NCI-H2029 treated with DMSO at 0.1 percent for 48 hours (cell line): ENCODE measurements at regions not wholly inside any gene's neighbourhood (a gene's known extent, or its start where the extent isn't known, plus 50 kb on each side); places are given as distances from the start of the nearest gene placed in this dataset.
"Not testable (repeated sequence)": the region's sequence is repeated elsewhere in the genome, so short reads cannot be mapped to it uniquely, and the experiment has no call there.

Experiments used
- DNase-seq: peaks from one replicate; lab custom pipeline; 2025; lab: John Stamatoyannopoulos, UW

DNA sequence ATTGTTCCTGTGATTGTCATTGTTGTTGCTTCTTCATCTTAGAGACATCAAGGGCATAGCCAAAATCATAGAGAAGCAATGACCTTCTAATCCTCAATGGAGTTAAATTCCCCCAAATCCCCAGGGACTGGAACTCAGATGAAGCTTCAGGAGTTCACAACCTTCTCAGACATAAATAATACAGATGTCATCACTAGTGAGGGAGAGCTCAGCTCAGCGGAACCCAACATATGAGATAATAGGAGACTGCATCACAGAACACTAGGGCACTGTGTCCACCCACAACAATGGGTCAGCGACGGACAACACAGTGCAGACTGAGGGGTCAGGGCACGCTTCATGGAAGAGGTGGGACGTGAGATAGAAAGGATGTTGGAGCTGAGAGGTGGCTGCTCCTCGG is 1290.4 kb upstream of the TMEM132C start:
- no peak for DNase-seq

DNA sequence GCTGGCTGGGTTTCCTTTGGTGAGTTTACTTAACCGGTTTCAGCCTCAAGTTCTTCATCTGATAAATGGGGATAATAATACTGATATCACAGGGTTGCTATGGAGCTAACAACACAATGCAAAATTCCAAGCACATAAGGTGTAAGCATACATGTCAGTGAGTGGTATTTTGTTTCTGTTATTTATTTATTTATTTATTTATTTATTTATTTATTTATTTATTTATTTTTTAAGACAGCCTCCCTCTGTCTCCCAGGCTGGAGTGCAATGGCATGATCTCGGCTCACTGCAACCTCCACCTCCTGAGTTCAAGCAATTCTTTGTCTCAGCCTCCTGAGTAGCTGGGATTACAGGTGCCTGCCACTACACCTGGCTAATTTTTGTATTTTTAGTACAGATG is 1287.4 kb upstream of the TMEM132C start:
- not testable (repeated sequence) for DNase-seq

DNA sequence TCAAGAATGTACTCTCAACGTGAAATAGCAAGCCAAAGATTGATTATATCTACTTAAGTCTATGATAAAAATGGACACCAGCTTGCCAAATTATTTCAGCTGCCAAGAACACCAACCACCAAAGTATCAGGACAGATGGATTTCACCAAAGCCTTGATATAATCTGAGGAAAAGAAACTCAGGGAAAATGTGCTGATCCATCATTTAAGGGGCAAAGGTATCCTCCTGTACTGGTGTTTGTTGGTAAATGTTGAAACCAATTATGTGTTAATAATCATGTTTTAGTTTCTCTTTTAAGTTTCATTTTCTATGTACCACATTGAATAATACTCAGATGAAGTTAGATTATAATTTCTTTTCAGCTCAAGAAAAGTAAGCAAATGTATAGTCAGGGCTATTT is 1284.3 kb upstream of the TMEM132C start:
- no peak for DNase-seq

DNA sequence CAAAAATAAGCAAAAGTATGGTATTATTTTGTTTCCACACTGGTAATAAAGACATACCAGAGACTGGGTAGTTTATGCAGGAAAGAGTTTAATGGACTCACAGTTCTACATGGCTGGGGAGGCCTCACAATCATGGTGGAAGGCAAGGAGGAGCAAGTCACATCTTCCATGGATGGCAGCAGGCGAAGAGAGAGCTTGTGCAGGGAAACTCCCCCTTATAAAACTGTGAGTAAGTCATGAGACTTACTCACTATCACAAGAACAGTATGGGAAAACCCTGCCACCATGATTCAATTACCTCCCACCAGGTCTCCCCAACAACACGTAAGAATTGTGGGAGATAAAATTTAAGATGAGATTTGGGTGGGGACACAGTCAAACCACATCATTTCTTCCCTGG is 1283.2 kb upstream of the TMEM132C start:
- not testable (repeated sequence) for DNase-seq

DNA sequence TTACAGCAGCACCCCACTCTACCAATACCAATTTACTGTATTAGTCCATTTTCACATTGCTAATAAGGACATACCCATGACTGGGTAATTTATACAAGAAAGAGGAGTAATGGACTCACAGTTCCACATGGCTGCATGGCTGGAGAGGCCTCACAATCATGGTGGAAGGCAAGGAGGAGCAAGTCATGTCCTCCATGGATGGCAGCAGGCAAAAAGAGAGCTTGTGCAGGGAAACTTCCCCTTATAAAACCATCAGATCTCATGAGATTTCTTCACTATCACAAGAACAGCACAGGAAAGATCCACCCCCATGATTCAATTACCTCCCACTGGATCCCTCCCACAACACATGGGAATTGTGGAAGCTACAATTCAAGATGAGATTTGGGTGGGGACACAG is 1281.3 kb upstream of the TMEM132C start:
- DNase-seq, result not testable (repeated sequence)

DNA sequence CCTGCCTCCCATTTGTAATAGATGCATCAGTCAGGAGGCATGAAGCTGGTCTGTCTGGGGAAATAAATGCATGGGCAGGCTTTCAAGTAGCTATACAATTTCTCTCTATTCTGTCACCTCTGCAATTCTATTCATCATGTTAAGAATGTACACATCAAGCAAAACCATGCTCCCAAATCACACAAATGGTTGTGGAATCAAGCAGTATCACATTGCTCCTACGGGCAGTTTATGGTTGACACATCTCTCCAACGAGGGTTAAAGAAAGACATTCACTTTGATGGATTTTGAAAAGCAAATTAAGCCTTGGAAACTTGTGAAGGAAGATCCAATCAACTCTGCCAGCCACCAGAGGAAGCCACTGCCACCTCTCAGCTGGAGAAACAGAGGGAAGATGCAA is 1277.4 kb upstream of the TMEM132C start:
- no peak for DNase-seq

DNA sequence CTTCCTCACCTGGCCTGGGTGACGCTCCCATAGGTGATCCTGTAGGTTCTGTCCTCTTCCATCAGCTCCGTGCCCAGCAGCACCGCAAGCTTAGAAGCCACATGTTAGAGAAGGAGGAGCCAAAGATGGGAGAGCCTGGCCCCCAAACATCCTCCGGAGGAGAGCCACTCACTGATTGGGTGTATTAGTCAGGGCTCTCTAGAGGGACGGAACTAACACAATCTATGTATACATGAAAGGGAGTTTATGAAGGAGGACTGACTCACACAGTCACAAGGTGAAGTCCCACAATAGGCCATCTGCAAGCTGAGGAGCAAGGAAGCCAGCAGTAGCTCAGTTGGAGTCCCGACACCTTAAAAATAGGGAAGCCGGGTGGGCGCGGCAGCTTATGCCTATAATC is 1273.1 kb upstream of the TMEM132C start:
- no peak for DNase-seq

DNA sequence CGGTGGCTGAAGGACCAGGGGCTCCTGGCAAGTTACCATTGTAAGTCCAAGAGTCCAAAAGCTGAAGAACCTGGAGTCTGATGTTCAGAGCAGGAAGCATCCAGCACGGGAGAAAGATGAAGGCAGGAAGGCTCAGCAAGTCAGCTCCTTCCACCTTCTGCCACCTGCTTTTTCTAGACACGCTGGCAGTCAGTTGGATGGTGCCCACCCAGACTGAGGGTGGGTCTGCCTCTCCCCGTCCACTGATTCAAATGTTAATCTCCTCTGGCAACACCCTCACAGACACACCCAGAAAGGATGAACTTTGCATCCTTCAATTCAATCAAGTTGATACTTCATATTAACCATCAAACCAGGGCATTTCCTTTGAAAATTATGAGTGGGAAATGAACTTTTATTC is 1272.4 kb upstream of the TMEM132C start:
- no peak for DNase-seq

DNA sequence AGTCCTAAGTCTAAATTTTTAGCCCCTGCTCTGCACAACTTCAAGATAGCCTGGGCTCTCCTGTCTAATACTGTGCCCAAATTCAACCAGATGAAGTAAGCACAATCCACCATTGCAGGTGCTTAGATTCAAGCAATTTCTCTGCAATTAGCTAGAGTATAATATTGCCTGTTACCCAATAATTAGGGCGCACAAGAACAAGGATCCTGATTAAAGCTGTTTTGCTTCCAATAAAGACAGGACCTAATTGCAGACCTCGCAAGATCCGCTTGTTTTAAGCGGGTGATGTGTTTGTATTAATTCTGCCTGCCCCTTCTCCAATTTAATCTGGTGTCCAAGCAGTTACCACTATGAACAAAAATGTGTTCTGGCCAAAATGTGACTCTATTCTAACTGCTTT is 1268.9 kb upstream of the TMEM132C start:
- no peak for DNase-seq

DNA sequence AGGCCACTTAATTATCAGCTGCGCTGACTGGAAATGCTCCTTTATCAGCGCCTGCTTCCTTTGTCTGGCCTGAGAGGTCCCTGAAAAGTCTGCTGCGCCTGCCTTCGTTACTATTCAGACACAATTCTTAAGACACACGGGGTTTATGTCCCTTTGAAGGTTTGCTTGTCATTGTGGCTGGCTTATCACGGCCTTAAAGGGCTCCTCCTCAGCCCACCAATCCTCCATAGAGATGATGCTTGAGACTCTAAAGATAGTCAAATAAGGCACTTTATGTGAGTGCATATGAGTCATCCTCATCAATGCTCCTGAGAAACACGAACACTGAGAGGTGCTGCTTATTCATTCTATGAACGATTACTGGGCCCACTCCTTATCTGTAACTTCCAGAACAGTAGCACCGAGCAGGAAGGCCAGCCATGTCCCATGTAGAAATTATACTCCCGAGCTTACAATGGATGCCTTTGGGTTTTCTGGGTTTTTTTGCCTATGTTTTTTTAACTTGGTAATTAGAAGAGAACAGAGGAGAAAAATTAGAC is 1268.2 kb upstream of the TMEM132C start:
- DNase-seq, result no peak

DNA sequence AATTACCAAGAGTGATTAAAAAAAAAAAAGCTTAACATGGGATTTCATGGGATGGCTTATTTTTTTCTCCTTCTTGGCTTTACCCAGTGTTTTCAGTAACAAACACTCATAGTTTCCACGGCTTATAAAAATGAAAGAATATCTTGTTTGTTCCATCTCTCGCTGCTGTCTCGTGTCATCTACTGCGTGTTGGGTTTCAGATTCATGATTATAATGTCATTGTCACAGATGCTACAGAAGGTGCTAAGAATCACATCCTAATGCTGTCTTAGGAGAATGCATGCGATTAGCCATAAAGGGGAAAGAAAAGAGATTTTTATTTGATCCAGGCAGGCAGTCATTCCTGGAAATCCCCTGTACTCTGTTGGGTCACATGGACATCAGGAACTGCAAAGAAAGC is 1267.6 kb upstream of the TMEM132C start:
- no peak for DNase-seq

DNA sequence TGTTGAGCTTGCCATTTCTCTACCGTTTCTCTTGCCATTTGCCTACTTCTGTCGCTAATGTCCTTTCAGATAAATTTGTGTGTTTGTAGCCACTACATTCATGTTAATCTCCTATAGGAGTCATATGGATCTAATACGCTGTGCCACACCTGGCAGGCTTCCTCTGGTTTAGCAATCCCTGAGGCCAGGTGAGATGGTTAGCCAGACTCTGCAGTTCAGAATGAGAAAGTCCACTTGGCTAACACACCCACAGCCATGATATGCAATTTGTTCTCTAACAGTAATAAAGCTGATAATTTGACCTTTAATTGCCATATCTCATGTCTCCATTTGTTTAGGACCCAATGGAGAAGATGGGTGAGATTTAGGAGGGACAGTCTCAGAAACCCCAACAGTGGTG is 1261.6 kb upstream of the TMEM132C start:
- DNase-seq, result no peak

DNA sequence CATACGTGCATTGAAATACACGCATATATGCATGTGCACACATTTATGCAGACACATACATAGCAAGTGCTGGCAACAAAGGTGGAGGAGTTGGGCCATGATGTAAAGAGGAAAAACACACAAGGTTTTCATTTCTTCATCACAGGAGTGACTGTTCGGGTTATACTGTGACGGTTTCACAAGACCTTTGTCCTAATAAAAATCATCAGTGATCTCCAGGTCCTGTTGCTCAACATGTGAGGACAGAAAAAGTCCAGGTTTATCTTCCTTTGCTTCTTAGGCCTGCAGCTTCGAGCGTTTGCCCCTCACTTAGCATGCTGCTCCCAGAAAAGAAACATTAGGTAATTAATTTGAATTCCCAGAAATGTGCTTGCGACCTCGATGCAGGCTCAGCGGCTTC is 1260.0 kb upstream of the TMEM132C start:
- no peak for DNase-seq

DNA sequence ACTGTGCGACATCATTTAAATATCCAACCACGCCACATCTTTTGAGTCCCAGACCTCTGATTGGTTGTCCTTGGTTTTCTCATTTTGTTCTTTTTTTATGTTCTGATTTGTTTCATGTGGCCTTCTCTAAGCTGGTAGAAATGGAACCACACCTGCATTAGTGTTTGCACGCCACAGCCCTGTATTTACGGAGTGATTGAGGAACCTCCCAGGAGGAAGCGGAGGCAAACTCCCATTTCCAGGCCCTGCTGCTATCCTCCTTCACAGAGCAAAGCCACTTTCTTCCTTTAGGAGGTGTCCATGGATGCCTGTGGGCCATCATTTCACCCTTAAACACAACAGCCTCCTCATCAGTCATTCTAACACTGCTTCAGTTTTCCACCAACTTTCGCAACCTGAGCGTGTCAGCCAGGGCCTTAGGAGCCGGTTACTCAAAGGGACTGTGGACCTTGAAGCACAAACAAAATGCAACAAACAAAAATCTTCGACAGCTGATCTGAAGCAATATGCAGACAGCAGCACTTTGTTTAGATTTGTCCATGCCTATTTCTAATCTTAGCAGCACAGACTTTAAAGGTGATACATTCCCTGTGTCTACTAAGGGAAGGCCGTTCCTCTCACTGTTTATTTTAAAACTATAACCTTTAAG is 1258.1 kb upstream of the TMEM132C start:
- DNase-seq, result no peak

DNA sequence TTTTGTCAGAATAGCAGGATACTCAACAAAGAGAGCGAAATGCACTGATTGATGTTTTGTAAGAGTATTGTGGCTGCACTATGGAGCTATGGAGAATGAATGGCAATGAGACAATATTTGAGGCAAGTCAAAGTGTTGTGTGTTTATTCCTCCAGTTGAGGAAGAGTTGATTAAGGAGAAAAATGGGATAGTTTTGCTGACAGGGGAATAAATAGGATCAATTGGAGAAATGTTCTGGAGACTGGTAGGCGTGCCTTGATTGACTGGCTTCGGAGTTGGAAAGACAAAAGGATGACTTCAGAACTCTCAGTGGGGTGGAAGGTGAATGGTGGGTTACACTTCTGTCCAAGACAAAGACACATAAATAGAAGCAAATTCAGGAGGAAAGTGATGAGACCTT is 1254.9 kb upstream of the TMEM132C start:
- no peak for DNase-seq

DNA sequence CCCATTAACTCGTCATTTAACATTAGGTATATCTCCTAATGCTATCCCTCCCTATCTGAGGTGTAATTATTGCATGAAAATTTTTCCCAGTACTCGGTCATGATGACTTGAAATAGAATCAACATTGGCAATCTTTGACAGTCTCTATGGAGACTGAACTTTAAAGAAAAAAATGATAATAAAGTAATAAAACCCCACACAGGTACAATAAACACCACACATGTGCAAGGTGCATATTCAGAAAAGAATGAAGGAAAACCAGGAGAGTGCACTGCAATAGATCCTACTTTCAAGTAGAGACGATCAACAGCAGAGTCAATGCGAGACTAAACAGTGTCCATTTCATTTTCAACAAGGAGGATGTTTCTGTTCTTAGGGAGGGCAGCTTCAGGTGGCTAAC is 1253.8 kb upstream of the TMEM132C start:
- DNase-seq, result no peak

DNA sequence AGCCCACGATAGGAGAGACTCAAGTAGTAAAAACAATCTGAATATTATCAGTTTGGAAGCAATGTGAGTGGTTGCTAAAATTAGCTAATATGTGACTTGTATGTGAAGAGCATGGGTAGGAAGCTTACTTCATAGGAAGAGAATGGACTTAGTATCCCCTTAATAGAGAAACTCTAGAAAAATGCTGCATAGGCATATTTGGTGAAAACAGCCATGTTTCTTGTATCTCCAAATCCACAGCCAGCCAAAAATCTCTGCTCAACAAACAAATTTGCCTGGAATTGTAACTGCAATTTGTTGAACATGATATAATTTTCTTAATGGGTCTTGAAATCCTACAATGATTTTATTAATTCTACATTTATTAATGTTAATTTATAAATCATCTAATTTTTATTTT is 1252.9 kb upstream of the TMEM132C start:
- no peak for DNase-seq

DNA sequence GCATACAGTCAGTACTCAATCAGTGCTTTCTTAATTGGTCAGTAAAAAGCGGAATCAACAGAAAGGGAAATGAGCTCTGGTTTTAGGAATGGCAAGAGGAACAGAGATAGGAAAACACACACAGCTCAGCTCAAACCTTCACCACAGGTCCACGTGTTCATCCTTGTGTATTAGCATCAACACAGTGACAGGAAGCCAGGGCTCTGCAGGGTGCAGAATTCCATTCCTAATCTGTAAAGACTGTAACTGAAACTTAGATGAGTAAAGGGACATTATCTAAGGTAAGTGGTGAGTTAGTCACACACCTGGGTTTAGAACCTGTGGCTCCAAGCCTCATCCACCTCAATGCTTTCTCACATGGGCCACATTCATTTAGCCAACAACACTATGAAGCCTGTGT is 1242.2 kb upstream of the TMEM132C start:
- no peak for DNase-seq

DNA sequence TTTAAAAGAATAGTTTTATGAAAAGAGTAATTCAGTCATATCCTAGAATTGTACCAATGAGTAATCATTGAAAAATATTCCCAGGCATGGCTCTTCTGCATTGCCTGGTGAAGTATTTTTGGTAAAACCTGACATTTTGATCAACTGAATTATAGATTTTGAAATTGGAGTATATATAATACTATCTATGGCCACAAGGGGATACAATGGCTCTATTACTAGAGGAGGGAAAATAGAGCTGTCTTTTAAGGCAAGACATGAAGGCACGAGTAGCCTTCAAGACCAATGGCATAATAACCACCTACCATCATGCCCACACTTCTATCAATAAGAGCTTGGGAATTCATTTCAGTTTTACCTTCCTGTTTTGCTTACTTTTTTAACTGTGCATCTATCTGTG is 1241.4 kb upstream of the TMEM132C start:
- no peak for DNase-seq

DNA sequence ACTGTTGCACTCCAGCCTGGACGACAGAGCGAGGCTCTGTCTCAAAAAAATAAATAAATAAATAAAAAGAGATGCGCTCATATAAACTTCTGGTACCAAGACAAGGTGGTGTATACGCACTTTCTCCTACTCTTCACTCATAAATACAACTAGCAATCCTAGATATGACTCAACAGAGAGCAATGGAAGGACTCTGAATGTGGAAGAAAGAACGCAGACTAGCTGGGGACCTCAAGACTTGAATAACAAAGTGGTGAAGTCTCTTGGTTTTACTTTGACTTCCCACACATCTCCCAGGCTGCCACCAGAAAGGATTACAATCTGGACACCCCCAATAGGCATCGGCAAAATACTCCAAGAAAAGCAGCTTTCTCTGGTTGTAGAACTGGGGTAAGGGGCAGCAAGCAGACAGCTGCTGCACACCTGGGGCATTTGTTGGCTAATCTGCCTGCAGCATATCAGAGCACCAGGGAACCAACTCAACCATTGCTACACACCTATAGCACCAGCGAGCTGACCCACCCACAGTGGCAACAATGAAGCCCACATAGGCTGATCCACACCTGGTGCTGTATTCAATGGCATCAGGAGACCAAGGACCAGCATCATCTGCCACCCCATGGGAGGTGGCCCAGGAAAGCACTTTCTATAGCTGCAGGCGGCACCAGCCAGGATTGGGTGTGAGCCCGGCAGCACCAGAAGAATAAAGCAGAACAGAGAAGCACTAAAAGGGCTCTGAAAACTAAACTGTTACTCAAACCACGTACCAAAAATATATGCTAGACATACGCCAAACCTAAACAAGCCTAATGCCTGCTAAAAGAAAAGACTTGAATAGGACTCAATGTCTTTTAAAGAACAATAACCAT is 1231.7 kb upstream of the TMEM132C start:
- no peak for DNase-seq

DNA sequence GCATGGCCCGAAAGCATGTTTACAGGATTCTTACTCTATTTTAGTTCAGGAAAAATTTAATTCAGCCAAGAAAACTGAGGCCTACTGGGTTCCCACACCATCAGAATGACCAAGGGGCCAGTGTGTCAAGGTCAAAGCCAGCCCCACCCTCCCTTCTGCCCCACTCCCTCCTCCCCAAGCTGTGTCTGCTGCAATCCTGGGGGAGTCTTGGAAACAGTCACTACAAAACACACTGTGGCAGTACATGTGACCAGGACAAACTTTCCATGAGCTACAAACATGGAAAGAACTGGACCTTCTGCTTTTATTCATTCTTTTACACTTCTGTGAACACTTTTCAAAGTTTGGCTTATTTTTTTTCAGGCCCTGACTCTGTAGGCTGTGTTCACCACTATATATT is 1228.8 kb upstream of the TMEM132C start:
- DNase-seq, result no peak

DNA sequence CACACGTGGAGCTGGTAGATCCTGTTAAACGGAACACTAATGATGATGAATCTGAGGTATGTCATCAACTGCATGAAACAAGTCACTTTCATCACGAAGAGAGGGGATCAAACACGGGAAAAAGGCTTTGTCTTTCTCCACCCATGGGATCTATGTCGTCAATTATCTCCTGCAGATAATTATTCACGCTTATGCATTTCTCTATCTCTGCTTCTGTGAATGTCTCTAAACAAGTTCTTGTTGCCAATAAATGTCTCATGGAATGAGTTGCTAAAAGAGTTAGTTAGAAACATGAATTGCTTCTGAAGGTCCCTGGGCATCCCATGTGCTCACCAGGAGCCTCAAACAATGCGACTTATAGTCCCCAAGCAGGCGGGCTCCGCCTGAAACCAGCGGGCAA is 1228.2 kb upstream of the TMEM132C start:
- DNase-seq, result no peak

DNA sequence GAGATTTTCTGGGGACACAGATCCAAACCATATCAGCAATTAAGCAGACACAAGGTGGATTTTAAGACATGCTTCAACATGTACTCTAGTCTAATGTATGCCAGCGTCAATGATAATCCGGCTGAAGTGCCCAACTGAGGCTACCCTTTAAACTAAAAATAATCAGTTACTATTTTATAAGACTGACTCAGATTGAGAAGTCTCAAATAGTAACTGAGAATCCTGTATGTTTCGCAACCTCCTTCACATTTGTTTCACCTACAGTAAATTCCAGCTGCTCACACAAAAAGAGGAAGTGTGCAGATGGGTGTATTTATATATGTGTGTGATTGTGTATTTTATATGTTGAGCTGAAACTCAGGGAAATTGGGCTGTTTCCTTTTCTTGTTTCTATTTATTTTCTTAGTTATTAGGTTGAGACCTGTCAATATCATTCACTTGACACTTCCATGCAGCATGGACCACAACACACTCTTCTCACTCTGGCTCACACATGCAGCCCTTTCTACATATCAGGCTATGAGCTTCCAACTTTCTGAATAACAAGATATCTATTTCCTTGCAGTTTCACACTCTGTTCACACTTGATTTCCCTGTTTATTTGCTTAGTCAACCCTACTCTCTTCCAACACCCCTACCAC is 1224.9 kb upstream of the TMEM132C start:
- no peak for DNase-seq
